ENCODE measurements at regions not wholly inside any gene's neighbourhood (a gene's known extent, or its start where the extent isn't known, plus 50 kb on each side); places are given as distances from the start of the nearest gene placed in this dataset.

DNA sequence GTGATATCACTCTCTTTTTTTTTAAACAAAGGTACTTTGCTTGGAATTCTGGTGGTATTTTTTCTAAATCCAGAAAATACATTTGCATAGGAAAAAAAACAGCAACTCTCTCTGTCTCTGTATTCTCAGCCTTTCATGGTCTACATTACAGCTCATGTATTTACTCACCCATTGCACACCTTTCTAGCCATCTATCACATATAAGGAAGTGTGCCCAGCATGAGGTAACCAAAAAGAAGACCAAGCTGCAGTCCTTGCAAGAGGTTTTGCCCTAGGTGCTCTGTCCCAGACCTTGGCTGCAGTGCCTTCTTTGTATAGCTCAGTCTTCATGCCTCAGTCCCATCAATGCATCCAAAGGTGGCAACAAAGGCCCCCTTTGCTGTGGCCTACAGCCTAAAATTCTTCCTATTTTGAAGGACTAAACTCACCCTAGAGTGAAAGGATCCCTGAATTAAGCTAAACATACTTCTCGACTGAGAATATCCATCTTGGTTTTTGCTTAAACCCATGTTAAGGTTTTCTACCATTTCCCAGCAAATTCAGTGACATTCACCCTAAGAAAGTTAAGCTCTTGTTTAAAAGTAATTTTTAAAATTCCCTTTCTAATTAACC, 446.4 kb downstream of the KIF4B start:
- TF ChIP-seq, protein P1, sequence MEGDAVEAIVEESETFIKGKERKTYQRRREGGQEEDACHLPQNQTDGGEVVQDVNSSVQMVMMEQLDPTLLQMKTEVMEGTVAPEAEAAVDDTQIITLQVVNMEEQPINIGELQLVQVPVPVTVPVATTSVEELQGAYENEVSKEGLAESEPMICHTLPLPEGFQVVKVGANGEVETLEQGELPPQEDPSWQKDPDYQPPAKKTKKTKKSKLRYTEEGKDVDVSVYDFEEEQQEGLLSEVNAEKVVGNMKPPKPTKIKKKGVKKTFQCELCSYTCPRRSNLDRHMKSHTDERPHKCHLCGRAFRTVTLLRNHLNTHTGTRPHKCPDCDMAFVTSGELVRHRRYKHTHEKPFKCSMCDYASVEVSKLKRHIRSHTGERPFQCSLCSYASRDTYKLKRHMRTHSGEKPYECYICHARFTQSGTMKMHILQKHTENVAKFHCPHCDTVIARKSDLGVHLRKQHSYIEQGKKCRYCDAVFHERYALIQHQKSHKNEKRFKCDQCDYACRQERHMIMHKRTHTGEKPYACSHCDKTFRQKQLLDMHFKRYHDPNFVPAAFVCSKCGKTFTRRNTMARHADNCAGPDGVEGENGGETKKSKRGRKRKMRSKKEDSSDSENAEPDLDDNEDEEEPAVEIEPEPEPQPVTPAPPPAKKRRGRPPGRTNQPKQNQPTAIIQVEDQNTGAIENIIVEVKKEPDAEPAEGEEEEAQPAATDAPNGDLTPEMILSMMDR (conservative IDR thresholded peaks at IDR 0.05 in 1 of 2, IDR thresholded peaks at IDR 0.05 in 1 of 2; ENCODE audit: extremely low read depth in 1 of 2, insufficient read depth in 1 of 2, low read depth in 1 of 2, low read length in 2 of 2): no peak
- no peak for TF ChIP-seq EZH2 (IDR thresholded peaks at IDR 0.05; ENCODE audit: borderline replicate concordance, low read length)
